Testis (tissue), 2 donors: ENCODE measurements at regions not wholly inside any gene's neighbourhood (a gene's known extent, or its start where the extent isn't known, plus 50 kb on each side); places are given as distances from the start of the nearest gene placed in this dataset.

Source experiments
- DNase-seq: peaks from one replicate; pipeline ENCODE4 v3.0.0-alpha.2; 2019
- H3K27ac ChIP-seq, 2 donors: fragments of 200-600 bp; sonication (generic); one replicate each; pipeline ENCODE4 v1.5.1; 2019
- H3K27me3 ChIP-seq: fragments of 200-600 bp; sonication (generic); one replicate; pipeline ENCODE4 v1.5.1; 2019
- H3K36me3 ChIP-seq: fragments of 200-600 bp; sonication (generic); one replicate; pipeline ENCODE4 v1.5.1; 2017; ENCODE audit warnings: low read depth; ENCODE audit errors: missing control alignments
- H3K4me1 ChIP-seq: fragments of 200-600 bp; sonication (generic); one replicate; pipeline ENCODE4 v1.5.1; 2019
- H3K4me3 ChIP-seq, 2 donors: fragments of 200-600 bp; sonication (generic); one replicate each; pipeline ENCODE4 v1.5.1; 2017 to 2019
- H3K9me3 ChIP-seq: fragments of 200-600 bp; sonication (generic); one replicate; pipeline ENCODE4 v1.5.1; 2017
- POLR2A ChIP-seq: fragments of 450-650 bp; IDR thresholded peaks from one replicate; pipeline ENCODE4 v1.6.1; 2017; ENCODE audit warnings: antibody characterized with exemption, mild to moderate bottlenecking, moderate library complexity
- WGBS, 2 donors: methylation state at CpG; one replicate each; pipeline ENCODE4 v1.1.5; 2018; 5-methylcytosine and 5-hydroxymethylcytosine counted together
- intact Hi-C: fragments of 100-400 bp; cut with DNase I; formaldehyde crosslinking; loops from one replicate; pipeline ENCODE4 v1.15.1; 2023; ENCODE audit warnings: low total_unique reads
- TF ChIP-seq, protein P1 (sequence below), 3 experiments: fragments of 450-650 bp in 2 of 3; fragments of 200-600 bp in 1 of 3; sonication (generic) in 1 of 3; IDR thresholded peaks; one replicate each; pipeline ENCODE4 v1.5.1; 2016 to 2019; ENCODE audit warnings: antibody characterized with exemption in 3 of 3, mild to moderate bottlenecking in 2 of 3, moderate library complexity in 1 of 3

DNA sequence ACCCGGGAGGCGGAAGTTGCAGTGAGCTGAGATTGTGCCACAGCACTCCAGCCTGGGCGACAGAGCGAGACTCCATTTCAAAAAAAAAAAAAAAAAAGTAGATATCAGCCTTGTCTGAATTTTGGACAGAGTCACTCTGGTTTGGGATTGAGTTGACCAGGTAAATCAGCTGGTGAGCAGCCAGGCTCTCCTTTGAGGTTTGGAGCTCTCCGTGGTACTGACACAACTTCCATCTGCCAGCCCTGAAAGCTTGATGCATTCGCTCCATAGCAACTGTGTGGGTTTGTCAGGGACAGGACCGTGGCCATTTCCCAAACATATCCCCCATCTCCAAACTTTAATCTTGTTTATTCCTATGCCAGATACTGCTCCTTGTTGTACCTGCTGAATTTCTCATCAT, 155.2 kb downstream of the DMRTA2 start:
- Histone ChIP-seq H3K36me3 (no peaks in the 10 kb centered on the region), H3K9me3 (no peaks in the 10 kb centered on the region), H3K4me1 (no peaks in the 10 kb centered on the region), H3K27me3 (no peaks in the 10 kb centered on the region), H3K4me3 (no peak overlapping the region), H3K27ac (no peak overlapping the region)
- TF ChIP-seq, protein P1, sequence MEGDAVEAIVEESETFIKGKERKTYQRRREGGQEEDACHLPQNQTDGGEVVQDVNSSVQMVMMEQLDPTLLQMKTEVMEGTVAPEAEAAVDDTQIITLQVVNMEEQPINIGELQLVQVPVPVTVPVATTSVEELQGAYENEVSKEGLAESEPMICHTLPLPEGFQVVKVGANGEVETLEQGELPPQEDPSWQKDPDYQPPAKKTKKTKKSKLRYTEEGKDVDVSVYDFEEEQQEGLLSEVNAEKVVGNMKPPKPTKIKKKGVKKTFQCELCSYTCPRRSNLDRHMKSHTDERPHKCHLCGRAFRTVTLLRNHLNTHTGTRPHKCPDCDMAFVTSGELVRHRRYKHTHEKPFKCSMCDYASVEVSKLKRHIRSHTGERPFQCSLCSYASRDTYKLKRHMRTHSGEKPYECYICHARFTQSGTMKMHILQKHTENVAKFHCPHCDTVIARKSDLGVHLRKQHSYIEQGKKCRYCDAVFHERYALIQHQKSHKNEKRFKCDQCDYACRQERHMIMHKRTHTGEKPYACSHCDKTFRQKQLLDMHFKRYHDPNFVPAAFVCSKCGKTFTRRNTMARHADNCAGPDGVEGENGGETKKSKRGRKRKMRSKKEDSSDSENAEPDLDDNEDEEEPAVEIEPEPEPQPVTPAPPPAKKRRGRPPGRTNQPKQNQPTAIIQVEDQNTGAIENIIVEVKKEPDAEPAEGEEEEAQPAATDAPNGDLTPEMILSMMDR (IDR thresholded peaks at IDR 0.05), result no peak
- no peak for TF ChIP-seq POLR2A
- DNase-seq, result peak; percentile 16
- intact Hi-C loops, result no loop called here
- WGBS, 2 donors, result 55 to 61% methylated on average over 7 of the region's 7 CpGs

DNA sequence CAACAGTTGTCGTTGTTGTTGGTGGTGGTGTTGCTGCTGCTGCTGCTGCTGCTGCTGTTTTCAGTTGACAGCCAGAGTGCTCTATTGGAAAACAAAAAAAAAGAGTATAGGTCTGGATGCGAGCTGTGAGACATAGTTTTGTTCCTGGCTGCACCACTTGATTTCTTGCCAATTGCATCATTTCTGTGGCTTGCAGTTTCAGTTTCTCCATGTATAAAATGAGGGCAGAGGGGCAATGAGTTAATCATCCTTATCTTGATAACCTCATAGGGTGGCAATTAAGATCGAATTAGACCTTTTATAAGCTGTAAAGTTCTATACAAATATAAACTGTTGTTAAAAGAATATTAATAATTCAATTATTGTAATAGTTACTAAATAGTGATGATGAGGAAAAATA, 156.7 kb downstream of the DMRTA2 start:
- no peak overlapping the region for H3K27ac ChIP-seq
- H3K36me3 ChIP-seq, result no peaks in the 10 kb centered on the region
- DNase-seq, result no peak
- no peaks in the 10 kb centered on the region for H3K4me1 ChIP-seq
- WGBS, 2 donors, result 65 to 69% methylated on average over 3 of the region's 3 CpGs
- intact Hi-C loops, result no loop called here
- no peak for TF ChIP-seq POLR2A
- TF ChIP-seq, protein P1 (IDR thresholded peaks at IDR 0.05), result no peak
- no peaks in the 10 kb centered on the region for H3K27me3 ChIP-seq
- no peak overlapping the region for H3K4me3 ChIP-seq
- H3K9me3 ChIP-seq, result no peaks in the 10 kb centered on the region

DNA sequence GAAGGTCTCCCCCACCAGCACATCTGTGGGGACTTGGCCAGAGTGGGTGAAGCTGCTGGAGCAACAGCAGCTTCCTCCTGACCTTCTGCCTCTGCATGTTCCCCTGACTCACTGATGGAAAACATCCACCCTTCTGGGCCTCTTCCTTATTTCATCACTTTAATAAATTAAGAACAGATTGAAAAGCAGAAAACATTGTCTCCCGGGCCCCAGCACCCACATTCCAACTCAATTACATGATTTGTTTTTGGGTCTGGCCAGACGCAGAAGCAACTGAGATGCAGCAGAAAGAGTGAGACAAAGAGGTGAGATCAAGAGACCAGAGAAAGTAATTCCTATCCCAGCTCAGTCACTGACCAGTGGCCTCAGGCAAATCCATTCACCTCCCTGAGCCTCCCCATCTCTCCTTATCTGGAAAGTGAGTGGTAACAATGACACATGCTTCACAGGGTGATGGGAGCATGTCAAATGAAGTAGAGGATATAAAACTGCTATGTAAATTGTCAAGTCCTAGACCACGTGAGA, 157.1 kb downstream of the ELAVL4 start:
- 51 to 63% methylated on average over 3 of the region's 3 CpGs for WGBS, 2 donors
- Histone ChIP-seq H3K36me3 (no peaks in the 10 kb centered on the region), H3K4me1 (no peaks in the 10 kb centered on the region), H3K4me3 (no peak overlapping the region), H3K27me3 (no peaks in the 10 kb centered on the region), H3K9me3 (no peaks in the 10 kb centered on the region), H3K27ac (no peak overlapping the region)
- TF ChIP-seq, protein P1 (IDR thresholded peaks at IDR 0.05), result no peak
- TF ChIP-seq POLR2A, result no peak
- intact Hi-C loops, result no loop called here
- no peak for DNase-seq

DNA sequence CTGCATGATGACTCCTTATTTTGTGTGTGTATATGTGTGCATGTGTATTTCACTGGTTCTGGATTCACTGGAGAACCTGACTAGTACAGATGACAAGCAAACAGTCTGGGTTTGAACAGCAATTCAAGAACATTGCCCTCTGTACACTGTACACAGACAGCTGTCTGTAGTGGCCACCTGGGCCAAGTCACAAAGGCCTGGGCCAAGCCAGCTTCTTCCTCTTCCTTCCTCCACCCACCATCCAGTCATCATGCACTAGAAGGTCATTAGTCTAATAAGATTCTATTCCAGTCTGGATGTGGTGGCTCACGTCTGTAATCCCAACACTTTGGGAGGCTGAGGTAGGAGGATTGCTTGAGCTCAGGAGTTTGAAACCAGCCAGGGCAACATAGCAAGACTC, 155.9 kb downstream of the ELAVL4 start:
- Histone ChIP-seq H3K36me3 (no peaks in the 10 kb centered on the region), H3K4me3 (no peak overlapping the region), H3K4me1 (no peaks in the 10 kb centered on the region), H3K9me3 (no peaks in the 10 kb centered on the region), H3K27ac (no peak overlapping the region), H3K27me3 (no peaks in the 10 kb centered on the region)
- intact Hi-C loops, result no loop called here
- WGBS, 2 donors, result 58 to 88% methylated on average over 1 of the region's 1 CpG
- DNase-seq, result no peak
- TF ChIP-seq, protein P1 (IDR thresholded peaks at IDR 0.05), result no peak
- no peak for TF ChIP-seq POLR2A

DNA sequence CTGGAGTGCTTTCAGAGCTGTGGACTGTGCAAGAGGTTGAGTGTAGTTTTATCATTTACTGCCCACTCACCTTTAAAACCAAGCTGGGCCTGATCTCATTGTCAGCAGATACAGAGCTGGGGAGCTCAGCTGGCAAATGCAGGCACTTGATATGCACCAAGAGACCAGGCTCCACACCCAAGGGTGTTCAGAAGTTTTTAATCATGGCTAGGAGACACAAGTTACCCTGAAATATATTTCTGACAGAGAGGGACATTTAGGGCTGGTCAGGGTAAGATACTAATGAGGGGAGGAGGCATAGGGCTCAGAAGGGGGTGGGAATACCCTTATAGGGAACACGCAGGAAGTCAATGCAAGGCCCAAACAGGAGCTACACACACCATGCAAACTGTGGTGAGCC, 153.7 kb downstream of the ELAVL4 start:
- no peak for TF ChIP-seq POLR2A
- TF ChIP-seq, protein P1 (IDR thresholded peaks at IDR 0.05), result no peak
- Histone ChIP-seq H3K4me1 (no peaks in the 10 kb centered on the region), H3K9me3 (no peaks in the 10 kb centered on the region), H3K4me3 (no peak overlapping the region), H3K27ac (no peak overlapping the region), H3K27me3 (no peaks in the 10 kb centered on the region), H3K36me3 (no peaks in the 10 kb centered on the region)
- intact Hi-C loops, result no loop called here
- no peak for DNase-seq
- 62 to 70% methylated on average over 1 of the region's 1 CpG for WGBS, 2 donors
